H9 (cell line): ENCODE measurements at regions not wholly inside any gene's neighbourhood (a gene's known extent, or its start where the extent isn't known, plus 50 kb on each side); places are given as distances from the start of the nearest gene placed in this dataset.

Experiments used
- DNase-seq: peaks from one replicate; pipeline ENCODE4 v3.0.0-alpha.2; 2017
- H2AFZ ChIP-seq: one replicate; pipeline ENCODE4 v1.6.1; 2013; ENCODE audit warnings: mild to moderate bottlenecking, low read length, control low read depth, moderate library complexity
- H2AK5ac ChIP-seq: 2 replicates; pipeline ENCODE4 v1.6.1; 2013; ENCODE audit warnings: low read length, control low read depth, mixed read lengths; ENCODE audit not compliant: insufficient read length
- H2BK120ac ChIP-seq: one replicate; pipeline ENCODE4 v1.6.1; 2013; ENCODE audit warnings: low read depth, mild to moderate bottlenecking, low read length, control low read depth, inconsistent platforms; ENCODE audit not compliant: poor library complexity, severe bottlenecking
- H2BK12ac ChIP-seq: 2 replicates; pipeline ENCODE4 v1.6.1; 2013; ENCODE audit warnings: low read length, control low read depth, mixed read lengths, low read depth; ENCODE audit not compliant: insufficient read length
- H2BK15ac ChIP-seq: 2 replicates; pipeline ENCODE4 v1.6.1; 2013; ENCODE audit warnings: low read depth, low read length, control low read depth
- H2BK20ac ChIP-seq: one replicate; pipeline ENCODE4 v1.6.1; 2013; ENCODE audit warnings: low read depth, mild to moderate bottlenecking, low read length, control low read depth, inconsistent platforms; ENCODE audit not compliant: poor library complexity, severe bottlenecking
- H2BK5ac ChIP-seq: 2 replicates; pipeline ENCODE4 v1.6.1; 2013; ENCODE audit warnings: low read length, control low read depth, mixed read lengths; ENCODE audit not compliant: insufficient read length
- H3K14ac ChIP-seq: 2 replicates; pipeline ENCODE4 v1.6.1; 2013; ENCODE audit warnings: low read length, control low read depth; ENCODE audit not compliant: insufficient read depth
- H3K18ac ChIP-seq: 2 replicates; pipeline ENCODE4 v1.6.1; 2013; ENCODE audit warnings: low read depth, mild to moderate bottlenecking, mixed read lengths, low read length, control low read depth; ENCODE audit not compliant: insufficient read length
- H3K23ac ChIP-seq: 2 replicates; pipeline ENCODE4 v1.6.1; 2013; ENCODE audit warnings: low read length, control low read depth, mixed read lengths, low read depth; ENCODE audit not compliant: insufficient read length
- H3K23me2 ChIP-seq: 2 replicates; pipeline ENCODE4 v1.6.1; 2013; ENCODE audit warnings: low read depth, mild to moderate bottlenecking, mixed read lengths, low read length, control low read depth; ENCODE audit not compliant: insufficient read length, poor library complexity, severe bottlenecking
- H3K27ac ChIP-seq: 2 replicates; pipeline ENCODE4 v1.5.1; 2013; ENCODE audit warnings: low read length, control low read depth, mixed read lengths, low read depth; ENCODE audit not compliant: insufficient read length
- H3K27me3 ChIP-seq: 2 replicates; pipeline ENCODE4 v1.6.1; 2013; ENCODE audit warnings: low read length, control low read depth, inconsistent platforms; ENCODE audit not compliant: insufficient read depth
- H3K4ac ChIP-seq: 2 replicates; pipeline ENCODE4 v1.6.1; 2013; ENCODE audit warnings: low read depth, mild to moderate bottlenecking, control low read depth, inconsistent platforms, low read length, moderate library complexity
- H3K4me1 ChIP-seq: 2 replicates; pipeline ENCODE4 v1.6.1; 2013; ENCODE audit warnings: low read length, control low read depth, inconsistent platforms; ENCODE audit not compliant: insufficient read depth
- H3K4me2 ChIP-seq: 2 replicates; pipeline ENCODE4 v1.6.1; 2013; ENCODE audit warnings: low read length, control low read depth, mixed read lengths; ENCODE audit not compliant: insufficient read length, insufficient read depth
- H3K56ac ChIP-seq: 2 replicates; pipeline ENCODE4 v1.6.1; 2013; ENCODE audit warnings: low read depth, mild to moderate bottlenecking, mixed read lengths, low read length, control low read depth; ENCODE audit not compliant: insufficient read length
- H3K79me1 ChIP-seq: 2 replicates; pipeline ENCODE4 v1.6.1; 2013; ENCODE audit warnings: low read depth, mild to moderate bottlenecking, moderate library complexity, low read length, control low read depth, inconsistent platforms; ENCODE audit not compliant: insufficient read depth, poor library complexity, severe bottlenecking
- H3K79me2 ChIP-seq: 2 replicates; pipeline ENCODE4 v1.6.1; 2013; ENCODE audit warnings: low read length, control low read depth, inconsistent platforms; ENCODE audit not compliant: insufficient read depth
- H3K9ac ChIP-seq: 2 replicates; pipeline ENCODE4 v1.6.1; 2013; ENCODE audit warnings: low read length, control low read depth, mixed read lengths; ENCODE audit not compliant: insufficient read length; ENCODE audit errors: extremely low read depth
- H3K9me3 ChIP-seq: one replicate; pipeline ENCODE4 v1.6.1; 2013; ENCODE audit warnings: low read depth, low read length, inconsistent platforms; ENCODE audit not compliant: control insufficient read depth
- H3T11ph ChIP-seq: one replicate; pipeline ENCODE4 v1.6.1; 2013; ENCODE audit warnings: mild to moderate bottlenecking, low read length, control low read depth, inconsistent platforms
- H4K20me1 ChIP-seq: one replicate; pipeline ENCODE4 v1.6.1; 2013; ENCODE audit not compliant: control insufficient read depth, insufficient read length, insufficient read depth
- H4K5ac ChIP-seq: 2 replicates; pipeline ENCODE4 v1.6.1; 2013; ENCODE audit warnings: low read depth, mild to moderate bottlenecking, mixed read lengths, low read length, control low read depth; ENCODE audit not compliant: insufficient read length
- H4K8ac ChIP-seq: replicated peaks from 2 replicates; pipeline ENCODE4 v1.6.1; 2013; ENCODE audit warnings: low read length, control low read depth, mixed read lengths, low read depth; ENCODE audit not compliant: insufficient read length
- H4K91ac ChIP-seq: 2 replicates; pipeline ENCODE4 v1.6.1; 2013; ENCODE audit warnings: low read depth, mild to moderate bottlenecking, moderate library complexity, mixed read lengths, low read length, control low read depth; ENCODE audit not compliant: insufficient read length
- H3K27ac Mint-ChIP-seq, 3 experiments: 2 replicates in 2 of 3; 3 replicates in 1 of 3; pipeline ENCODE4 v1.8.0; 2020 to 2021; ENCODE audit warnings: mixed read lengths in 3 of 3, mild to moderate bottlenecking in 1 of 3, moderate library complexity in 1 of 3
- H3K27me3 Mint-ChIP-seq: 2 replicates; pipeline ENCODE4 v1.8.0; 2021; ENCODE audit warnings: low read depth, mild to moderate bottlenecking, moderate library complexity, mixed read lengths
- H3K36me3 Mint-ChIP-seq, 3 experiments: 2 replicates in 2 of 3; 3 replicates in 1 of 3; pipeline ENCODE4 v1.8.0; 2020 to 2021; ENCODE audit warnings: low read depth in 3 of 3, mixed read lengths in 3 of 3; ENCODE audit not compliant: insufficient read depth in 1 of 3
- H3K4me1 Mint-ChIP-seq, 2 experiments: 2 replicates each; pipeline ENCODE4 v1.8.0; 2020; ENCODE audit warnings: mixed read lengths in 2 of 2
- H3K4me3 Mint-ChIP-seq, 2 experiments: 2 replicates in 1 of 2; 3 replicates in 1 of 2; pipeline ENCODE4 v1.8.0; 2020 to 2021; ENCODE audit warnings: mild to moderate bottlenecking in 2 of 2, mixed read lengths in 2 of 2, moderate library complexity in 1 of 2
- H3K9me3 Mint-ChIP-seq, 2 experiments: 2 replicates in 1 of 2; 3 replicates in 1 of 2; pipeline ENCODE4 v1.8.0; 2020; ENCODE audit warnings: mild to moderate bottlenecking in 2 of 2, mixed read lengths in 2 of 2, moderate library complexity in 1 of 2
- CTCF ChIP-seq: fragments of 200-600 bp; sonication (generic); conservative IDR thresholded peaks from 3 replicates; pipeline ENCODE4 v1.8.0; 2021; ENCODE audit warnings: antibody characterized with exemption, mild to moderate bottlenecking

- H3K79me1 ChIP-seq: no peaks in the 10 kb centered on the region
- Mint-ChIP-seq H3K36me3 (no peaks in the 10 kb centered on the region), H3K4me3 (no peak overlapping the region), H3K9me3 (no peaks in the 10 kb centered on the region), H3K27ac (no peak overlapping the region), H3K27me3 (no peaks in the 10 kb centered on the region; the same call in 1 of the 2 replicates), H3K4me1 (0 out of 4 replicates have a peak, but pooled peaks cover 0 to 3% of the 10 kb centered on the region in 2 experiments)
- no peaks in the 10 kb centered on the region for H3K23me2 ChIP-seq
- H3K27ac ChIP-seq: no peak overlapping the region
- TF ChIP-seq CTCF: no peak
- no peak overlapping the region for H3K23ac ChIP-seq
- no peak overlapping the region for H3K4me2 ChIP-seq
- no peak overlapping the region for H2BK12ac ChIP-seq
- no peak overlapping the region for H3K9ac ChIP-seq
- no peaks in the 10 kb centered on the region for H3K4me1 ChIP-seq
- H3K18ac ChIP-seq: no peak overlapping the region
- H3K14ac ChIP-seq: no peak overlapping the region
- no peak overlapping the region for H4K8ac ChIP-seq
- no peak overlapping the region for H4K5ac ChIP-seq
- no peak overlapping the region for H2BK20ac ChIP-seq
- no peak overlapping the region for H2AFZ ChIP-seq
- H3K79me2 ChIP-seq: no peaks in the 10 kb centered on the region
- H2AK5ac ChIP-seq: no peak overlapping the region
- no peak for DNase-seq
- H2BK15ac ChIP-seq: no peak overlapping the region
- H3T11ph ChIP-seq: no peak overlapping the region
- H3K9me3 ChIP-seq: no peaks in the 10 kb centered on the region
- no peak overlapping the region for H2BK120ac ChIP-seq
- no peaks in the 10 kb centered on the region for H3K27me3 ChIP-seq
- H3K4ac ChIP-seq: no peak overlapping the region
- H3K56ac ChIP-seq: no peak overlapping the region
- H2BK5ac ChIP-seq: no peak overlapping the region
- H4K20me1 ChIP-seq: no peaks in the 10 kb centered on the region
- H4K91ac ChIP-seq: no peak overlapping the region
These were observed 1080.3 kb downstream of the GALC start for GRCh38 chr14:86912709-86913108.
